Thoracic aorta (tissue), 2 donors: ENCODE measurements at regions not wholly inside any gene's neighbourhood (a gene's known extent, or its start where the extent isn't known, plus 50 kb on each side); places are given as distances from the start of the nearest gene placed in this dataset.
"Not testable (repeated sequence)": the region's sequence is repeated elsewhere in the genome, so short reads cannot be mapped to it uniquely, and the experiment has no call there.

Experiments used
- ATAC-seq: fragments of 150-250 bp; one replicate; pipeline ENCODE4 v1.8.0; 2017; ENCODE audit warnings: low read depth; ENCODE audit not compliant: insufficient number of reproducible peaks, low FRiP score
- DNase-seq: peaks from one replicate; pipeline ENCODE4 v3.0.0-alpha.2; 2020; ENCODE audit warnings: low spot score
- H3K27ac ChIP-seq, 2 donors: fragments of 200-600 bp; sonication (generic); 1 replicate in 1 of 2; 2 replicates in 1 of 2; pipeline ENCODE4 v1.5.1; 2016; ENCODE audit warnings: mild to moderate bottlenecking in 2 of 2, moderate library complexity in 2 of 2
- H3K27me3 ChIP-seq: fragments of 200-600 bp; sonication (generic); replicated peaks from 2 replicates; pipeline ENCODE4 v1.6.0; 2016; ENCODE audit warnings: mild to moderate bottlenecking; ENCODE audit not compliant: insufficient read depth
- H3K36me3 ChIP-seq: fragments of 200-600 bp; sonication (generic); one replicate; pipeline ENCODE4 v1.5.1; 2016
- H3K4me1 ChIP-seq, 2 donors: fragments of 200-600 bp; sonication (generic); 1 replicate in 1 of 2; 2 replicates in 1 of 2; pipeline versions ENCODE4 v1.5.1 to v1.6.0; 2016; ENCODE audit warnings: low read depth in 2 of 2, mild to moderate bottlenecking in 1 of 2; ENCODE audit not compliant: control insufficient read depth in 1 of 2
- H3K4me3 ChIP-seq: fragments of 200-600 bp; sonication (generic); 2 replicates; pipeline ENCODE4 v1.5.1; 2016; ENCODE audit warnings: mild to moderate bottlenecking
- H3K9me3 ChIP-seq: fragments of 200-600 bp; sonication (generic); 2 replicates; pipeline ENCODE4 v1.5.1; 2016
- CTCF ChIP-seq: fragments of 200-600 bp; sonication (generic); IDR thresholded peaks from one replicate; pipeline ENCODE4 v1.5.1; 2019; ENCODE audit warnings: antibody characterized with exemption

GRCh38 chr3:152905631-152906030 is 70.7 kb downstream of the P2RY1 start:
- H3K27me3 ChIP-seq: no peaks in the 10 kb centered on the region

GRCh38 chr3:152909180-152909883 is 74.4 kb downstream of the P2RY1 start:
- TF ChIP-seq CTCF: no peak
- Histone ChIP-seq H3K27ac (peak overlapping the region in 1 of 2 donors; percentile 6), H3K9me3 (no peaks in the 10 kb centered on the region), H3K4me3 (no peak overlapping the region), H3K4me1 (peaks cover 8 to 19% of the 10 kb centered on the region in 2 donors), H3K27me3 (no peaks in the 10 kb centered on the region), H3K36me3 (no peaks in the 10 kb centered on the region)
- DNase-seq (no peak), ATAC-seq (peak; percentile 51)

More at GRCh38 chr3:152905631-152906030, 70.7 kb downstream of the P2RY1 start:
- no peak for DNase-seq
- no peak for ATAC-seq
- no peaks in the 10 kb centered on the region for H3K9me3 ChIP-seq
- H3K4me1 ChIP-seq: peaks cover 8 to 16% of the 10 kb centered on the region in 2 donors
- H3K36me3 ChIP-seq: no peaks in the 10 kb centered on the region
- no peak overlapping the region for H3K4me3 ChIP-seq
- no peak overlapping the region for H3K27ac ChIP-seq
- no peak for TF ChIP-seq CTCF

GRCh38 chr3:152910211-152910610 is 75.3 kb downstream of the P2RY1 start:
- H3K9me3 ChIP-seq: no peaks in the 10 kb centered on the region
- no peak for ATAC-seq

GRCh38 chr3:152910966-152911365 is 76.0 kb downstream of the P2RY1 start:
- Histone ChIP-seq H3K9me3 (no peaks in the 10 kb centered on the region), H3K27me3 (no peaks in the 10 kb centered on the region), H3K4me3 (no peak overlapping the region), H3K36me3 (no peaks in the 10 kb centered on the region), H3K27ac (no peak overlapping the region), H3K4me1 (peaks cover 8 to 19% of the 10 kb centered on the region in 2 donors)
- TF ChIP-seq CTCF: no peak
- DNase-seq: no peak
- no peak for ATAC-seq

More at GRCh38 chr3:152910211-152910610, 75.3 kb downstream of the P2RY1 start:
- no peak for DNase-seq
- Histone ChIP-seq H3K27me3 (no peaks in the 10 kb centered on the region), H3K36me3 (no peaks in the 10 kb centered on the region), H3K27ac (no peak overlapping the region), H3K4me1 (peaks cover 8 to 19% of the 10 kb centered on the region in 2 donors), H3K4me3 (no peak overlapping the region)
- no peak for TF ChIP-seq CTCF

GRCh38 chr3:152914743-152915142 is 79.8 kb downstream of the P2RY1 start:
- H3K4me3 ChIP-seq, ATAC-seq, DNase-seq, H3K27me3 ChIP-seq, H3K27ac ChIP-seq, H3K36me3 ChIP-seq, H3K9me3 ChIP-seq: not testable (repeated sequence)
- peaks cover 4 to 12% of the 10 kb centered on the region in 2 donors for H3K4me1 ChIP-seq

GRCh38 chr3:152915695-152916094 is 80.8 kb downstream of the P2RY1 start:
- Histone ChIP-seq H3K4me1 (peaks cover 0 to 2% of the 10 kb centered on the region in 2 donors), H3K27ac (no peak overlapping the region), H3K36me3 (no peaks in the 10 kb centered on the region), H3K9me3 (no peaks in the 10 kb centered on the region), H3K27me3 (no peaks in the 10 kb centered on the region), H3K4me3 (no peak overlapping the region)
- DNase-seq (no peak), ATAC-seq (no peak)
- no peak for TF ChIP-seq CTCF
